Activated naive CD8-positive, alpha-beta T cell treated with anti-CD3 and anti-CD28 coated beads, Interleukin-2, amount 50 U/mL, for 24 hours (primary cell): ENCODE measurements at regions not wholly inside any gene's neighbourhood (a gene's known extent, or its start where the extent isn't known, plus 50 kb on each side); places are given as distances from the start of the nearest gene placed in this dataset.
A peak's percentile ranks its signal among the peaks of the same experiment; 100 is the strongest.
"Not testable (repeated sequence)": the region's sequence is repeated elsewhere in the genome, so short reads cannot be mapped to it uniquely, and the experiment has no call there.

Source experiments
- ATAC-seq: fragments of 150-1000 bp; cut with Tn5 transposase; one replicate; pipeline ENCODE4 v1.10.0; 2021
- DNase-seq: peaks from one replicate; pipeline ENCODE4 v3.0.0; 2021
- H3K27ac Mint-ChIP-seq: one replicate; pipeline ENCODE4 v1.8.0; 2021; ENCODE audit warnings: mild to moderate bottlenecking, mixed read lengths
- H3K27me3 Mint-ChIP-seq: one replicate; pipeline ENCODE4 v1.8.0; 2021; ENCODE audit warnings: mixed read lengths
- H3K36me3 Mint-ChIP-seq: one replicate; pipeline ENCODE4 v1.8.0; 2021; ENCODE audit warnings: low read depth, mixed read lengths
- H3K4me1 Mint-ChIP-seq: one replicate; pipeline ENCODE4 v1.8.0; 2021; ENCODE audit warnings: mixed read lengths
- H3K4me3 Mint-ChIP-seq: one replicate; pipeline ENCODE4 v1.8.0; 2021; ENCODE audit warnings: mild to moderate bottlenecking, moderate library complexity, mixed read lengths
- H3K9me3 Mint-ChIP-seq: one replicate; pipeline ENCODE4 v1.8.0; 2021; ENCODE audit warnings: mixed read lengths

GRCh38 chr2:12921321-12921720, 204.6 kb downstream of the TRIB2 start:
- Mint-ChIP-seq H3K36me3 (no peaks in the 10 kb centered on the region), H3K27me3 (peaks cover 3% of the 10 kb centered on the region), H3K27ac (no peak overlapping the region), H3K9me3 (no peaks in the 10 kb centered on the region), H3K4me3 (no peak overlapping the region), H3K4me1 (no peaks in the 10 kb centered on the region)
- DNase-seq = no peak
- ATAC-seq = no peak

GRCh38 chr2:12923907-12924610, 207.3 kb downstream of the TRIB2 start:
- H3K27me3 Mint-ChIP-seq = peaks cover 5% of the 10 kb centered on the region
- ATAC-seq (no peak), DNase-seq (no peak)
- H3K9me3 Mint-ChIP-seq = no peaks in the 10 kb centered on the region
- H3K4me1 Mint-ChIP-seq = peaks cover 9% of the 10 kb centered on the region
- no peak overlapping the region for H3K4me3 Mint-ChIP-seq
- no peak overlapping the region for H3K27ac Mint-ChIP-seq
- no peaks in the 10 kb centered on the region for H3K36me3 Mint-ChIP-seq

GRCh38 chr2:12926641-12927040, 209.9 kb downstream of the TRIB2 start:
- peaks cover 10% of the 10 kb centered on the region for H3K4me1 Mint-ChIP-seq
- H3K27ac Mint-ChIP-seq, DNase-seq, H3K9me3 Mint-ChIP-seq, H3K36me3 Mint-ChIP-seq, ATAC-seq, H3K27me3 Mint-ChIP-seq, H3K4me3 Mint-ChIP-seq: not testable (repeated sequence)

- H3K27me3 Mint-ChIP-seq = peaks cover 2% of the 10 kb centered on the region
- no peak for DNase-seq
- no peaks in the 10 kb centered on the region for H3K9me3 Mint-ChIP-seq
- ATAC-seq = peak; percentile 91
- H3K36me3 Mint-ChIP-seq = no peaks in the 10 kb centered on the region
- H3K4me1 Mint-ChIP-seq = peaks cover 10% of the 10 kb centered on the region
- no peak overlapping the region for H3K4me3 Mint-ChIP-seq
- H3K27ac Mint-ChIP-seq = no peak overlapping the region
These were observed 211.6 kb downstream of the TRIB2 start for GRCh38 chr2:12928197-12928774.

- DNase-seq (no peak), ATAC-seq (no peak)
- H3K36me3 Mint-ChIP-seq = no peaks in the 10 kb centered on the region
- peaks cover 10% of the 10 kb centered on the region for H3K4me1 Mint-ChIP-seq
- H3K27ac Mint-ChIP-seq = no peak overlapping the region
- peaks cover 2% of the 10 kb centered on the region for H3K27me3 Mint-ChIP-seq
- H3K4me3 Mint-ChIP-seq = no peak overlapping the region
- no peaks in the 10 kb centered on the region for H3K9me3 Mint-ChIP-seq
These were observed 212.2 kb downstream of the TRIB2 start for GRCh38 chr2:12928775-12929401.

GRCh38 chr2:12929758-12930157, 213.0 kb downstream of the TRIB2 start:
- no peak overlapping the region for H3K27ac Mint-ChIP-seq
- no peak overlapping the region for H3K4me3 Mint-ChIP-seq
- H3K9me3 Mint-ChIP-seq = no peaks in the 10 kb centered on the region
- no peak for ATAC-seq
- H3K27me3 Mint-ChIP-seq = peaks cover 2% of the 10 kb centered on the region
- H3K36me3 Mint-ChIP-seq = no peaks in the 10 kb centered on the region
- peaks cover 10% of the 10 kb centered on the region for H3K4me1 Mint-ChIP-seq
- no peak for DNase-seq

GRCh38 chr2:12930391-12930790, 213.7 kb downstream of the TRIB2 start:
- no peak for DNase-seq
- Mint-ChIP-seq H3K27me3 (peaks cover 4% of the 10 kb centered on the region), H3K36me3 (no peaks in the 10 kb centered on the region), H3K4me1 (peaks cover 10% of the 10 kb centered on the region), H3K27ac (no peak overlapping the region), H3K4me3 (no peak overlapping the region), H3K9me3 (no peaks in the 10 kb centered on the region)
- ATAC-seq = no peak

GRCh38 chr2:12931186-12931844, 214.6 kb downstream of the TRIB2 start:
- ATAC-seq (peak; percentile 35), DNase-seq (no peak)
- Mint-ChIP-seq H3K36me3 (no peaks in the 10 kb centered on the region), H3K4me1 (peaks cover 10% of the 10 kb centered on the region), H3K9me3 (no peaks in the 10 kb centered on the region), H3K27me3 (peaks cover 5% of the 10 kb centered on the region), H3K27ac (no peak overlapping the region), H3K4me3 (no peak overlapping the region)

- H3K27me3 Mint-ChIP-seq = peaks cover 3% of the 10 kb centered on the region
- no peaks in the 10 kb centered on the region for H3K9me3 Mint-ChIP-seq
- no peaks in the 10 kb centered on the region for H3K36me3 Mint-ChIP-seq
- H3K4me1 Mint-ChIP-seq = peaks cover 10% of the 10 kb centered on the region
- no peak overlapping the region for H3K27ac Mint-ChIP-seq
- ATAC-seq (no peak), DNase-seq (no peak)
- no peak overlapping the region for H3K4me3 Mint-ChIP-seq
These were observed 215.5 kb downstream of the TRIB2 start for GRCh38 chr2:12932192-12932591.

GRCh38 chr2:12934146-12934756, 217.5 kb downstream of the TRIB2 start:
- ATAC-seq = no peak
- peaks cover 3% of the 10 kb centered on the region for H3K27me3 Mint-ChIP-seq

GRCh38 chr2:12935222-12935621, 218.5 kb downstream of the TRIB2 start:
- Mint-ChIP-seq H3K27me3 (peaks cover 3% of the 10 kb centered on the region), H3K4me1 (peaks cover 1% of the 10 kb centered on the region), H3K9me3 (no peaks in the 10 kb centered on the region), H3K36me3 (no peaks in the 10 kb centered on the region), H3K4me3 (no peak overlapping the region), H3K27ac (no peak overlapping the region)
- ATAC-seq (no peak), DNase-seq (no peak)

More at GRCh38 chr2:12934146-12934756, 217.5 kb downstream of the TRIB2 start:
- Mint-ChIP-seq H3K27ac (no peak overlapping the region), H3K9me3 (no peaks in the 10 kb centered on the region), H3K4me3 (no peak overlapping the region), H3K36me3 (no peaks in the 10 kb centered on the region), H3K4me1 (peaks cover 1% of the 10 kb centered on the region)
- no peak for DNase-seq

GRCh38 chr2:12935796-12936195, 219.1 kb downstream of the TRIB2 start:
- no peak overlapping the region for H3K4me3 Mint-ChIP-seq
- ATAC-seq (no peak), DNase-seq (no peak)
- H3K4me1 Mint-ChIP-seq = peaks cover 1% of the 10 kb centered on the region
- H3K27me3 Mint-ChIP-seq = peaks cover 3% of the 10 kb centered on the region
- no peaks in the 10 kb centered on the region for H3K9me3 Mint-ChIP-seq
- H3K27ac Mint-ChIP-seq = no peak overlapping the region
- no peaks in the 10 kb centered on the region for H3K36me3 Mint-ChIP-seq

GRCh38 chr2:12941203-12941602, 224.5 kb downstream of the TRIB2 start:
- Mint-ChIP-seq H3K4me3 (no peak overlapping the region), H3K9me3 (peaks cover 4% of the 10 kb centered on the region), H3K4me1 (no peaks in the 10 kb centered on the region), H3K27me3 (peaks cover 2% of the 10 kb centered on the region), H3K27ac (no peak overlapping the region), H3K36me3 (no peaks in the 10 kb centered on the region)
- ATAC-seq (no peak), DNase-seq (no peak)

- H3K27ac Mint-ChIP-seq = no peak overlapping the region
- peaks cover 25% of the 10 kb centered on the region for H3K4me1 Mint-ChIP-seq
- no peak overlapping the region for H3K4me3 Mint-ChIP-seq
- H3K9me3 Mint-ChIP-seq = no peaks in the 10 kb centered on the region
- H3K36me3 Mint-ChIP-seq = no peaks in the 10 kb centered on the region
- H3K27me3 Mint-ChIP-seq = peaks cover 17% of the 10 kb centered on the region
- DNase-seq (no peak), ATAC-seq (no peak)
These were observed 231.7 kb downstream of the TRIB2 start for GRCh38 chr2:12948231-12948960.
